ENCODE measurements at regions not wholly inside any gene's neighbourhood (a gene's known extent, or its start where the extent isn't known, plus 50 kb on each side); places are given as distances from the start of the nearest gene placed in this dataset.
"Not testable (repeated sequence)": the region's sequence is repeated elsewhere in the genome, so short reads cannot be mapped to it uniquely, and the experiment has no call there.

GRCh38 chrX:74179990-74180389 lies 124.0 kb upstream of the ZCCHC13 start:
- DNase-seq, result no peak

- no peak for DNase-seq
Measured at GRCh38 chrX:74179499-74179898, 124.5 kb upstream of the ZCCHC13 start.

GRCh38 chrX:74179071-74179470 lies 124.9 kb upstream of the ZCCHC13 start:
- peak; percentile 44 for DNase-seq

- DNase-seq, result no peak
Measured at GRCh38 chrX:74178536-74178935, 125.4 kb upstream of the ZCCHC13 start.

GRCh38 chrX:74171465-74171864 lies 132.5 kb upstream of the ZCCHC13 start:
- no peak for DNase-seq

GRCh38 chrX:74162199-74162598 lies 141.8 kb upstream of the ZCCHC13 start:
- DNase-seq, result no peak

GRCh38 chrX:74160816-74161215 lies 143.2 kb upstream of the ZCCHC13 start:
- DNase-seq, result no peak

- DNase-seq, result peak; percentile 0
Measured at GRCh38 chrX:74160358-74160757, 143.6 kb upstream of the ZCCHC13 start.

GRCh38 chrX:74147439-74147838 lies 156.5 kb upstream of the ZCCHC13 start:
- no peak for DNase-seq

- no peak for DNase-seq
Measured at GRCh38 chrX:74138943-74139342, 165.0 kb upstream of the ZCCHC13 start.

GRCh38 chrX:74133156-74133796 lies 170.7 kb upstream of the ZCCHC13 start:
- DNase-seq, result peak; percentile 44

- DNase-seq, result no peak
Measured at GRCh38 chrX:74132280-74132679, 171.7 kb upstream of the ZCCHC13 start.

GRCh38 chrX:74119016-74119910 lies 184.7 kb upstream of the ZCCHC13 start:
- peak; percentile 37 for DNase-seq

- DNase-seq, result no peak
Measured at GRCh38 chrX:74117962-74118902, 185.7 kb upstream of the ZCCHC13 start.

- no peak for DNase-seq
Measured at GRCh38 chrX:74111245-74111644, 192.7 kb upstream of the ZCCHC13 start.

- DNase-seq, result no peak
Measured at GRCh38 chrX:74107666-74108065, 196.3 kb upstream of the ZCCHC13 start.

GRCh38 chrX:74104356-74105015 lies 199.5 kb upstream of the ZCCHC13 start:
- no peak for DNase-seq

- not testable (repeated sequence) for DNase-seq
Measured at GRCh38 chrX:74098407-74098806, 205.6 kb upstream of the ZCCHC13 start.

GRCh38 chrX:74090049-74090448 lies 213.9 kb upstream of the ZCCHC13 start:
- no peak for DNase-seq

- no peak for DNase-seq
Measured at GRCh38 chrX:74085642-74086236, 218.2 kb upstream of the ZCCHC13 start.

GRCh38 chrX:74080165-74080564 lies 223.8 kb upstream of the ZCCHC13 start:
- no peak for DNase-seq

Measured in fibroblast of skin of abdomen (primary cell).